HG03469 (cell line): ENCODE measurements at regions not wholly inside any gene's neighbourhood (a gene's known extent, or its start where the extent isn't known, plus 50 kb on each side); places are given as distances from the start of the nearest gene placed in this dataset.
"Not testable (repeated sequence)": the region's sequence is repeated elsewhere in the genome, so short reads cannot be mapped to it uniquely, and the experiment has no call there.

Source experiments
- ATAC-seq: cut with Tn5 transposase; IDR thresholded peaks from one replicate; pipeline ENCODE4 v1.9.1; 2021; ENCODE audit warnings: mild to moderate bottlenecking, moderate library complexity, moderate number of reproducible peaks; ENCODE audit not compliant: unreplicated experiment

GRCh38 chr4:169934794-169935429 is 91.3 kb downstream of the MFAP3L start:
- ATAC-seq: no peak

DNA sequence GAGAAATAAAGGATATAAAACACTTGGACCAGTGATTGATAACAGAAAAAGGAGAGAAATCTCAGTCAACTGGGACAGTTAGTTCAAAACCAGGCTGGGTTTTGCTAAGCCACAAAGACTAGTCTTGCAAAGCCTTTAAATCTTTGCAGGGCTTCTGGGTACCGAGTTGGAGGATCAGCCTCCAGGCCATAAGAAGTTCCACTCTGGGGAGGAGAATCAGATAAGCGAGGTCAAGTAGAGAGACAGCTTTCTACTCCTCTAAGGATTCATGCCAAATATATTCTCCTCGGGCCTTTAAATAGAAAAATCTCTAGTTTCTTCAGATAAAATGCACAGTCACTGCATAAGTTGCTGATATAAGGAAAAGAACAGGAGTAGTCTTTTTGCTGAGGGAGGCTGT is 92.7 kb downstream of the MFAP3L start:
- no peak for ATAC-seq

- ATAC-seq: no peak
Measured at GRCh38 chr4:169931964-169932363, 94.2 kb downstream of the MFAP3L start.

DNA sequence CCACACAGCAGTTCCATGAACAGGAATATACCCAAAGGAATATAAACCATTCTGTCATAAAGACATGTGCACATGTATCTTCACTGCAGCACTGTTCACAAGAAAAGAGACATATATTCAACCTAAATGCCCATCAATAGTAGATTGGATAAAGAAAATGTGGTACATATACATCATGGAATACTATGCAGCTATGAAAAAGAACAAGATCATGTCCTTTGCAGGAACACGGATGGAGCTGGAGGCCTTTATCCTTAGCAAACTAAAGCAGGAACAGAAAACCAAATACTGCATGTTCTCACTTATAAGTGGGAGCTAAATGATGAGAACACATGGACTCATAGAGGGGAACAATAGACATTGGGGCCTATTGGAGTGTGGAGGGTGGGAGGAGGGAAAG is 95.4 kb downstream of the MFAP3L start:
- not testable (repeated sequence) for ATAC-seq

GRCh38 chr4:169927280-169927679 is 98.9 kb downstream of the MFAP3L start:
- ATAC-seq: no peak

GRCh38 chr4:169925678-169926077 is 100.5 kb downstream of the MFAP3L start:
- ATAC-seq: no peak

DNA sequence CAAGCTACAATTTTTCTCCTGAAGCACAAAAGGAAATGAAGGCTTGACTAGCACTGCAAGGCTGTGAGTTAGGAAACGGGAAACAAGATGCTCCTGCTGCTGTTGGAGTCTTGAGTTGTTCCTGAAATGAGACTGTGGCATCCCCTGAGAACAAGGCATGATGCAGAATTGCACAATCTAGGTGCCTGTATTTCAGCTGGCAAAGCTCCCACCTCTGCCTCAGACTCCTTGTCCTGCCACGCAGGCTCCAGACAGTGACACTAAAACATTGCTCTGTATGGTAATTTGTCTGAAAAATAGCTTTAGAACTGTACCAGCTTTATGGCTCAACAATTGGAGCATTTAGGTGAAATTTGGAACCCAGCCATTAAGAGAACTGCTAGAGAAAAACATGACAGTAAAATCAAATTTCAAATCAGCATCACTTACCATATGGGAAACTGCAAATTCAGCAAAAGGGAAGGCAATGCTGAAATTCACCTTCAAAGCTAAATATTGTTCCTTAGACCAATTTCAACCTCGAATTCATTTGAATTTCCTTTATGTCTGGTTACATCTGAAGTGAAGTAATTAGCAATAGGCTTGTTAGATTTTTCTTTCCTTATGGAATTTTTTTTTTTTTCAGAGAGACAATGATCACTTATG is 103.4 kb downstream of the MFAP3L start:
- ATAC-seq: no peak

- ATAC-seq: no peak
Measured at GRCh38 chr4:169921732-169922131, 104.5 kb downstream of the MFAP3L start.

DNA sequence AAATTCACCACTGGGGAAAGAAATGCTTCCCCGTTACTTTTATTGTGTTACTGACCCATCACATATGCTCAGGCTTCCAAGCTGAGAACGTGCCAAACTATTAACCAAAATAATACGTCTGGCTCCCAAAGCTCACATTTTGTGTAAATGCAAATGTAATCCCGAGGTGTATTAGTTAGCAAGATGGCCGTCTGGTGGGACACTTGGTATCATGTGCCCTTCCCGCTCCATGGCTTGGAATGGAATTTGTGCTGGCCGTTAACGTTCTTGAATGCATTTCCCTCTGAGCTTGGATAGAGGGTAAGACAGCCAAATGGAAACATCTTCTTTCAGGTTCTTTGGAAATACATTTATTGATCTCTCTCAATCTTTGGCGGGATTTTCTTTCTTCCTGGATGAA is 105.0 kb downstream of the MFAP3L start:
- no peak for ATAC-seq

- not testable (repeated sequence) for ATAC-seq
Measured at GRCh38 chr4:169919194-169920124, 106.7 kb downstream of the MFAP3L start.

DNA sequence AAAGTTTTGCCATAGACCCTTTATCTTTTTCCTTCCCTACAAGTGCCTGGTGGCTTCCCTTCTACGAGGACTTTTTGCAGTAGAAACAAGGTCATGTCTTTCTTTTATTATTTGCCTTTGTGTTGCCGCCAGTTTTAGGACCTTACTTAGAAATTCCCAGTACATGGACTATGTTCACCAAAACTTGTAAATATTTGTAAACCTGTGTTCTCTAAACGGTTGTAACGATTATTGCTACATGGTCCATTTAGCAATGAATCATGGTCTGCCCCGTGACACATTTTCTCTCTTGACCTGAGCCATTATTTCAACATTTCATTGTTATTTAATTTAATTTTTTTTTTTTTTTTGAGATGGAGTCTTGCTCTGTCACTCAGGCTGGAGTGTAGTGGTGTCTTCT is 110.7 kb downstream of the MFAP3L start:
- ATAC-seq: no peak

- no peak for ATAC-seq
Measured at GRCh38 chr4:169914866-169915265, 111.3 kb downstream of the MFAP3L start.

- no peak for ATAC-seq
Measured at GRCh38 chr4:169912996-169913395, 113.2 kb downstream of the MFAP3L start.

- ATAC-seq: no peak
Measured at GRCh38 chr4:169909897-169910296, 116.3 kb downstream of the MFAP3L start.

GRCh38 chr4:169909479-169909878 is 116.7 kb downstream of the MFAP3L start:
- ATAC-seq: no peak

GRCh38 chr4:169907705-169908104 is 118.5 kb downstream of the MFAP3L start:
- ATAC-seq: no peak

DNA sequence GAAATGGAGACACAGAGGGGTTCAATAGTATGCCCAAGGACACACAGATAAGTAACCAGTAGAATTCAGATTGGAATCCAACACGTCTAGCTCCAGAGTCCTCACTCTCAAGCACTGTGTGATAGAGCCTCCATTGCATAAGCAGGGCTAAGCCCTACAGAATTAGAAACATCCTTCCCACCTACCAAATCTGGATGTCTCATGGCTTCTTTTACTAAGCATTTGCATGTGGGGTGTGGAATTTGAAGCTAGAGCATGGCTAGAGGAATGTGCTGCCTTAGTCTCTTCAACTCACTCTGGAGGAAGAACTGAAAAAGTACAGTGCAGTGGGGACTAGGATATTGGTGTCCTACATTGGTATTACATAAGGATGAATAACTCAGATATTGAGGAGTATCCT is 119.4 kb downstream of the MFAP3L start:
- ATAC-seq: no peak

DNA sequence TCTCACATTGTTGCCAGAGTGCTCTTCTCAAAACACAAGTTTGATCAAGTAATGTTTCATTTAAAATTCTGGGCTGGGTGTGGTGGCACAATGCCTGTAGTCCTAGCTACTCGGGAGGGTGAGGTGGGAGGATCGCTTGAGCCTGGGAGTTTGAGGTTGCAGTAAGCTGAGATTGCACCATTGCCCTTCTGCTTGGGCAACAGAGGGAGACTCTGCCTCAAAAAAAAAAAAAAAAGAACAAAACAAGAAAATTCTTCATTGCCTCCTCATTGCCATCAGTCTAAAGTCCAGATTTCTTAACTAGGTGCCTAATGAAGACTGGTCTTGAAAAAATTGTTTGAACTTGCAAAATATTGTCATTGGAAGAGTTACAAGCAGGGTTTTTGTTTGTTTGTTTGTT is 120.1 kb downstream of the MFAP3L start:
- no peak for ATAC-seq

GRCh38 chr4:169902658-169903345 is 123.4 kb downstream of the MFAP3L start:
- no peak for ATAC-seq

GRCh38 chr4:169900241-169900845 is 125.9 kb downstream of the MFAP3L start:
- ATAC-seq: no peak

GRCh38 chr4:169899295-169899694 is 126.9 kb downstream of the MFAP3L start:
- no peak for ATAC-seq
